ENCODE measurements at regions not wholly inside any gene's neighbourhood (a gene's known extent, or its start where the extent isn't known, plus 50 kb on each side); places are given as distances from the start of the nearest gene placed in this dataset.
"Not testable (repeated sequence)": the region's sequence is repeated elsewhere in the genome, so short reads cannot be mapped to it uniquely, and the experiment has no call there.

DNA sequence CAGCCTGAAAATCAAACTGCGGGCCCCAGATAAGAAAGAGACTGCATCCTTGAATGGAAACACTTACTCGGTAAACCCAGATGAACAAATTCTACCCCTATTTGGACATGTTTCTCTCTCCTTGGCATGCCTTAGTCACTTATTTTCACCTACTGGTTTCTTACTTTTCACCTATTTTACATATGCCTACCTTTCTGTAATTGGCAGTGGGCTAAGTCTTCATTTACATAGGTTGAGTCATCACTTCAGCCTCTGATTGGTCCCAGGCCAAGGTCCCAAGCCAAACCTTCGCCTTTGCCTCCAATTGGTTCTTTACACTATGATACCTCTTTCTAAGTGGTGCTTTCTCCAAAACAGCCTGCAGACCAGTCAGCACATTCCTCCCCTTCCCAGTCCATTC, 111.3 kb downstream of the DYRK2 start:
- DNase-seq (ENCODE audit: low read depth, low spot score) = no peak

GRCh38 chr12:67760586-67761275, 112.2 kb downstream of the DYRK2 start:
- DNase-seq (ENCODE audit: low read depth, low spot score) = no peak

GRCh38 chr12:67761566-67761965, 113.0 kb downstream of the DYRK2 start:
- no peak for DNase-seq (ENCODE audit: low read depth, low spot score)

DNA sequence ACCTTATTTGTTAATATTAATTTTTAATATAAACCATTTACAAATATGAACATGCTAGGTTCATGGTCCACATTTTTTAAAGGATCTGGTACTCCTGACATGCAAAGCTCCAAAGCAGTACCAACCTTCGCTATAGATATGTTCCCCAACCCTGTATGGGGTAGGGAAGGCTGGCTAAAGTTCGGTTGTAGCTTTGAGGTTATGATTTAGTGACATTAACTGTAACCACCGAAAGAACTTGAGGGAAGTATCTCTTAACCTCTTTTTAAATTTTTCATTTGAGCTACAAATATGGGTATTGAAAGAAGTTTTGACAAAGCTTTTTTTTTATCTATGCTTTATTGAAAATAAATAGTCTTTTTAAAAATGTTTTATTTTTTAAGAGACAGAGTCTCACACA, 115.5 kb downstream of the DYRK2 start:
- no peak for DNase-seq (ENCODE audit: low read depth, low spot score)

GRCh38 chr12:67764946-67765619, 116.5 kb downstream of the DYRK2 start:
- no peak for DNase-seq (ENCODE audit: low read depth, low spot score)

- no peak for DNase-seq (ENCODE audit: low read depth, low spot score)
Observed at GRCh38 chr12:67765776-67766766, 117.5 kb downstream of the DYRK2 start.

DNA sequence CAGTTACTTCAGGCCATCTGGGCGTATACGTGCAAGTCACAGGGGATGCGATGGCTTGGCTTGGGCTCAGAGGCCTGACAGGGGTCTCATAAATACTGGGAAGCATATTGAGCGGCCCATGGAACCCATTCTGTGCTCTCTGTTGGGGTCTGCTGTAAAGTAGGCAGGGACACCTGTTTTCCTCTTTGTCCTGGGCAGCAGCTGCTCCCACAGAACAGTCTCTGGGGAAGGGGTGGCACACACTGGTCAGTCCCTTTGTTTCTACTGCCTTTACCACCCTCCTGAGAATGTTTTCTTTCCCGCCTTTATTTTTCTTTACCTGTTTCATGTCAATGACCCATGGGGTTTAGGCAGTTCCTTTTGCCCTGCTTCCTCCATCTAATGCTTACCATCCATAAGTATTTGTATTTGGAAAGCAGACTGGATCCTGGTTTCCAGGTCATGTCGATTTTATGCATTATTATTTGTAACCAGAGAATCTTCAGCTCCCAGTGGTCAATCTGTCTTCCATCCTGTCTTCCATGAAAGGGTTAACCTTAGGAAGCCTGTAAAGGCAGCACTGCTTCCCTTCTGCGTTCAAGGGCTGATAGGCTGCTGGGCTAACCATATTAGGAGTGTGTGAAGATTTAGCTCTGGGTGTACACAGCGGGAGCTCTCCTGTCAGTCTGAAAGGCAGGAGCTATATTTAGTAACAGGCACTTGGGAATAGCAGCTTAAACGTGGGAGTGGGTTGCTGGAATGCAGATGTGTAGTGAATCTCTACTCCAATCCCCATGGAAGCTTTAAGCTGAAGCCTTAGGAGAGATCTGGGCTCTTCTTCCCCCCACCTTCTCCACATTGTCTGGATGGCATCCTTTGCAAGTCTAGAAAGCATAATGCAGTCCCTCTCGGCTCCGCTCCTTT, 124.0 kb downstream of the DYRK2 start:
- DNase-seq (ENCODE audit: low read depth, low spot score) = no peak

DNA sequence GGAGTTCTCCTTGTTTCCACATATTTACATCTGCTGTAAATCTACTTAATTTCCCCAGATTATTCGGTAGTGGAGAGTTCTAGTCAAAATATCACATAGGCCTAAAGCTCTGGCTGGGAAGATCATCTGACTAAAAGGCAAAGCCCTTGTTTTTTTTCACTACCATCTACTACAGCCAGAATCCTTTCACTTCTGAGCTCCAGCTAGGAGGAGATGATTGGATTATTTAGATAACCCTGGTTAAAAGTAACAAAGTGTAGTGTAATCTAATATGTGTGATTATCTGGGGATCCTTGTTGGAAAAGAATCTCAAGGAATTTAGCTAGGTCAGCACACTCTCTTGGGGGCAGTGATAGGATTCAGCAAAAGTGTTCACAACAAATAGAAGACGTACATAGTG, 125.4 kb downstream of the DYRK2 start:
- DNase-seq (ENCODE audit: low read depth, low spot score) = no peak

DNA sequence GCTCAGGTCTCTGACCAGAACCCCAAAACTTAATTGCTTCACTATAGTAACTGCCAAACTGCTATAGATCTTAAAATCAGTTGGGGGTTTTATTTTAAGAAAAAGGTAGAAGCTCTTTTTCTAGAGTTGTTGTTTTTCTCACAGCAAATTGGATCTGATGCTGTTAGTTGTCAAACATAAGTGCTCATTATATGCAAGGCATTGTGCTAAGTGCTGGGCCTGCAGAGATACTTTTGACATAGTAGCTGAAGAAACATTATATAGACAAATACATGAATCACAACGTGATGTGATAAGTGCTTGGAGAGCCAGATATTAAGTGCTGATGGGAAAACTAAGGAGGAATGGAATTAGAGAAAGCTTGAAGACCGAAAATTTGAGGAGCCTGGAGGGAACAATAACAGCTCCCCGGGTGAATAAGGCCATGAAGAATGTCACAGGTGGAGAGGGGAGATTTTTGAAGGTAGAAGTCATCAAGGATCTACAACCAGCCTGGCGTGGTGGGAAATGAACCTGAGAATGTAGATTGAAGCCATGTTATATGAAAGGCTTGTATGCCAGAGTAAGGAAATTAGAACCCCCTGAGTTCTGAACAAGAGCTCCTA, 126.5 kb downstream of the DYRK2 start:
- no peak for DNase-seq (ENCODE audit: low read depth, low spot score)

GRCh38 chr12:67780580-67781084, 132.1 kb downstream of the DYRK2 start:
- DNase-seq (ENCODE audit: low read depth, low spot score) = no peak

GRCh38 chr12:67782573-67782972, 134.0 kb downstream of the DYRK2 start:
- no peak for DNase-seq (ENCODE audit: low read depth, low spot score)

DNA sequence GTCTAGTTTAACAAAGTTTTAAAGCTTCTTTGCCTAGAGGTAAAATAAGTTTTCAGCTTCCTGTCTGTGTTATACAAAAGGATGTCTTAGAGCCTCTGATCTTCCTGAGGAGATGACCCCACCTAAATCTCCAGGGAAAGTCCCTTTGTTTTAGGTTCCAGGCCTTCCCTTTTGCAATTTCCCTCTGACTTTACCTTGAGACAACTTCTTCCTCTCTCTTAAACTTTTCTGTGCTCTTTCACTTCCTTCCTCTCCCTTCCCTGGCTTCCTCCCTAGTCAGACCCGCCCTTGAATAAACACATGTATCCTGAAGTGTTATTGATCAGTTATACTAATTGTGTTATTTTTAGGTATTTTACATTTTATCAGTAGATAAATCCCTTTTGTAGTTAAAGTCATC, 134.8 kb downstream of the DYRK2 start:
- DNase-seq (ENCODE audit: low read depth, low spot score) = no peak

GRCh38 chr12:67784831-67785230, 136.3 kb downstream of the DYRK2 start:
- no peak for DNase-seq (ENCODE audit: low read depth, low spot score)

DNA sequence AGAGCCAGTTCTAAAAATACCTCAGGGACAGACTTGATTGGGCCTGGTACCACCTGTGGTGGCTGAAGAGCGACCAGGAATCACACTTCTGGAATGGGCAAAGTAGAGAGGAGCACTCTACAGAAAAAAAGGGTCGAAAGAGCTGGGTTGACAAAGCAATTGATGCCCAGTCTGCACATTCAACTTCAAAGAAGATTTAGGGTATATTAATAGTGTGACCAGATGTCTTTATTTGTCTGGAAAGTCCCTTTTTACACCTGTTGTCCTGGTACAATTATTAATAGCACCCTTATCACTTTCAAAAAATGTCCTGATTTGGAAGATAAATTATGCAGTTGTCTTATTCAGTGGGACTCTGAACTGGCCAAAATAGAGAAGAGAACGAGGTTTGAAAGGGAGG, 137.5 kb downstream of the DYRK2 start:
- no peak for DNase-seq (ENCODE audit: low read depth, low spot score)

DNA sequence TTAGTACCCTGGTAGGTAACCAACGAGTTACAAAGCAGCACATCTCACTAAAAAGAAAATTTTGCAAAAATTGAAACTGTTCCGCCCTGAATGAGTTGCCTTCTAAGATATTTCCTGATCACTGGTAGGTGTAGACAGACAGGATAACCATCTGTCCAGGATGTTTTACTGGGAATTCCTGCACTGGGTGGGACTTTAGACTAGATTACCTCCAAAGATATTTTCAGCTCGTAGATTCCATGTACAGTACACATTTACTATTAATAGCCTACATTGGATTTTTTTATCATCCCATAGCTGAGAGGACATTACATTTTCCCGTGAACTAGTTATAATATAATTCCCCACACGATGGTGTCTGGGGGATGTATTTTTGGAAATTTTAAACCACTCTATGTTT, 139.6 kb downstream of the DYRK2 start:
- no peak for DNase-seq (ENCODE audit: low read depth, low spot score)

DNA sequence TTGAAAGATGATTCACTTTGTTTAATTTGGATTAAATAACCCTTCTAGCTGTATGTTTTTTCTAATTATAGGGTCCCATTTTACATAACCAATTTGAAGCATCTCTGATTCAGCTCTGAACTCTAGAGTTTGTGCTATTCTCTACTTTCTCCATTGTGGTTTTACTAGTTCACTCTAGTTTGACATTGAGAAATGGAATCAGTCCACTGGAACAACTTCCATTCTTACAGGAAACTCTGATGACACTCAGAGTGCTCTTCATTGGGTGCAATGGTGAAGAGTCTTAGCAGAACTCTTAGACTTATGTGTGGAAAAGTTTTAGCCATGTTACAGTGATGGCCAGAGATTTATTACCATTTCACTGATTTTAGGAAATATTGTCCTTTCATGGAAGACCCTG, 140.7 kb downstream of the DYRK2 start:
- no peak for DNase-seq (ENCODE audit: low read depth, low spot score)

GRCh38 chr12:67790660-67791059, 142.1 kb downstream of the DYRK2 start:
- no peak for DNase-seq (ENCODE audit: low read depth, low spot score)

- not testable (repeated sequence) for DNase-seq (ENCODE audit: low read depth, low spot score)
Observed at GRCh38 chr12:67791362-67791761, 142.8 kb downstream of the DYRK2 start.

- DNase-seq (ENCODE audit: low read depth, low spot score) = no peak
Observed at GRCh38 chr12:67792185-67792584, 143.6 kb downstream of the DYRK2 start.

DNA sequence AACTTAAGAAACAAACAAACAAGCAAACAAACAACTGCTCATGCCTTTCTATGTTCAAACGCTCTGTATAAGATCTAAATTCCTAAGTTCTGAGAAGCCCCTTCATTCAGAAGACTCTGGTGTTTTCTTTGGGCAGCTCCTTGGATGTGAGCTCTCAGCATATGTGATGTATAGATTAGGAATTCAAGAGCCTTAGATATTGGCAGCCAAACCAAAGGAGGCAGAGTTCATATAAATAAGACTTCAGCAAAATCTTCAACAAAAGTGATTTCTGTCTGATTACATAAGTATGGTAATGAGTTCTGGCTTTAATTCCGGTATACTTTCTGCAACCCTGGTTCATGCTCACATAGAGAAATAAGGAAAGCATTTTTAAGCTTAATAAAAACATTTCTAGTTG, 145.6 kb downstream of the DYRK2 start:
- DNase-seq (ENCODE audit: low read depth, low spot score) = no peak
